ENCODE measurements at regions not wholly inside any gene's neighbourhood (a gene's known extent, or its start where the extent isn't known, plus 50 kb on each side); places are given as distances from the start of the nearest gene placed in this dataset.

GRCh38 chr13:105612541-105612940 is 922.9 kb downstream of the EFNB2 start:
- TF ChIP-seq CTCF (IDR thresholded peaks at IDR 0.05) (no peak), POLR2A (IDR thresholded peaks at IDR 0.05) (no peak)

Data from lower leg skin (tissue), 3 donors.